Heart left ventricle (tissue), 16 donors: ENCODE measurements at regions not wholly inside any gene's neighbourhood (a gene's known extent, or its start where the extent isn't known, plus 50 kb on each side); places are given as distances from the start of the nearest gene placed in this dataset.

Experiments used
- ATAC-seq, 4 donors: fragments of 200-7000 bp; cut with Tn5 transposase; one replicate each; pipeline ENCODE4 v1.9.1; 2020 to 2022; ENCODE audit warnings: moderate library complexity in 4 of 4, mild to moderate bottlenecking in 3 of 4, moderate number of reproducible peaks in 1 of 4
- DNase-seq, 5 donors: peaks; one replicate each; pipeline ENCODE4 v3.0.0-alpha.2; 2020
- H3K27ac ChIP-seq, 12 donors: fragments of 200-600 bp; sonication (generic) in 4 of 12; one replicate each; pipeline versions ENCODE4 v1.5.0 to v1.8.0; 2016 to 2022; ENCODE audit warnings: mild to moderate bottlenecking in 2 of 12
- H3K27me3 ChIP-seq, 9 donors: fragments of 200-600 bp; sonication (generic) in 2 of 9; one replicate each; pipeline versions ENCODE4 v1.5.1 to v1.8.0; 2016 to 2022; ENCODE audit warnings: mild to moderate bottlenecking in 3 of 9
- H3K36me3 ChIP-seq, 9 donors: fragments of 200-600 bp; sonication (generic) in 2 of 9; one replicate each; pipeline versions ENCODE4 v1.5.0 to v1.8.0; 2018 to 2022; ENCODE audit warnings: mild to moderate bottlenecking in 2 of 9
- H3K4me1 ChIP-seq, 12 donors: fragments of 200-600 bp; sonication (generic) in 4 of 12; one replicate each; pipeline versions ENCODE4 v1.5.0 to v1.8.0; 2016 to 2022; ENCODE audit warnings: mild to moderate bottlenecking in 3 of 12
- H3K4me3 ChIP-seq, 12 donors: fragments of 200-600 bp; sonication (generic) in 4 of 12; one replicate each; pipeline versions ENCODE4 v1.5.0 to v1.8.0; 2017 to 2022; ENCODE audit warnings: mild to moderate bottlenecking in 9 of 12, moderate library complexity in 4 of 12
- H3K9me3 ChIP-seq, 12 donors: fragments of 200-600 bp; sonication (generic) in 4 of 12; one replicate each; pipeline versions ENCODE4 v1.5.0 to v1.8.0; 2016 to 2022; ENCODE audit warnings: mild to moderate bottlenecking in 1 of 12
- POLR2A ChIP-seq, 2 donors: fragments of 450-650 bp; IDR thresholded peaks; one replicate each; pipeline ENCODE4 v1.6.1; 2017; ENCODE audit warnings: antibody characterized with exemption in 2 of 2, mild to moderate bottlenecking in 2 of 2, moderate library complexity in 2 of 2
- WGBS, 4 donors: extraction: QIAGEN DNeasy Blood & Tissue Kit in 2 of 4; methylation state at CpG; one replicate each; pipeline versions ENCODE4 v1.1.5 to v1.1.7; 2013 to 2018; 5-methylcytosine and 5-hydroxymethylcytosine counted together
- intact Hi-C, 10 donors: fragments of 100-400 bp; cut with DNase I; formaldehyde crosslinking; loops; one replicate each; pipeline versions ENCODE4 v1.11.1 to v1.14.2; 2022
- TF ChIP-seq, protein P1 (sequence below), 12 donors: fragments of 200-600 bp; sonication (generic) in 4 of 12; IDR thresholded peaks; one replicate each; pipeline versions ENCODE4 v1.5.0 to v1.8.0; 2018 to 2022; ENCODE audit warnings: antibody characterized with exemption in 12 of 12, mild to moderate bottlenecking in 5 of 12
- donor health status: ischemic (EF 13 %, LVEDD 7.1; RV severe dilation, severe dysfunction).
- donor health status: healthy with polysubstance abuse.
- donor health status: DM: no; HTN: yes; CAD: no.
- donor health status: DM: no; HTN: no; CAD: no.
- donor health status: ischemic (EF 25% LVEDD 6.9; RV normal size, moderate dysfunction).
- donor health status: ischemic (EF 25% LVEDD 5.7; RV mildly dilated, moderate dysfunction).
- donor health status: healthy.
- donor health status: DM: yes; HTN: yes; CAD: no.
- donor health status: ischemic (EF 35%, LVEDD 5.7; RV mildly dilated, moderate dysfunction).
- donor health status: nonischemic (EF 11% LVEDD 7.7; RV severe dilation, severe dysfunction).
- donor health status: DM: yes; HTN: yes; CAD: no.
- donor health status: PGD.
- donor health status: ischemic (EF 29% LVEDD 5.4; RV normal size, mild dysfunction).
- donor health status: nonischemic (EF 23%, LVEDD 6.1; RV moderate dilation, normal function).

DNA sequence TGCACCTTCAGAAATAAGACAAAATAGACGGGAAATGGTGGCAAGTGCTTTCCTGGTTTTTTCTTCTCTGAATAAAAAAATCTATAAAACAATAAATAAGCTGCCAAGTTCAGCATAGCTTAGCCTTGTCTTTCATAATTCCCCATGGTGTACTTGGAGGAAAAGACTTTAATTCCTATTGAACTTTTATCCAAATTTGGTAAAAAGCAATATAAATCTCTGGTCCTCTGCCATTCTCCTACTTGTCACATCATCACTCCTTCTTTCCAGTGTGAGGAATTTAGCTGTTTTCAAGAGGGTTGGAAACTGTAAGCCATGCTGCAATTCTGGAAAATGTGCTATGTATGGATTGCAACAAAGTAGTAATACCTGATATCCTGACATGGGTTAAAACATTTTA, 551.8 kb upstream of the KIF2B start:
- H3K4me3 ChIP-seq, result no peak overlapping the region
- H3K9me3 ChIP-seq, result no peaks in the 10 kb centered on the region
- ATAC-seq, result no peak
- DNase-seq, result no peak
- no peak overlapping the region for H3K27ac ChIP-seq
- H3K36me3 ChIP-seq, result no peaks in the 10 kb centered on the region
- 44 to 61% (median 57%) methylated on average over 1 of the region's 1 CpG for WGBS, 4 donors
- TF ChIP-seq, protein P1, sequence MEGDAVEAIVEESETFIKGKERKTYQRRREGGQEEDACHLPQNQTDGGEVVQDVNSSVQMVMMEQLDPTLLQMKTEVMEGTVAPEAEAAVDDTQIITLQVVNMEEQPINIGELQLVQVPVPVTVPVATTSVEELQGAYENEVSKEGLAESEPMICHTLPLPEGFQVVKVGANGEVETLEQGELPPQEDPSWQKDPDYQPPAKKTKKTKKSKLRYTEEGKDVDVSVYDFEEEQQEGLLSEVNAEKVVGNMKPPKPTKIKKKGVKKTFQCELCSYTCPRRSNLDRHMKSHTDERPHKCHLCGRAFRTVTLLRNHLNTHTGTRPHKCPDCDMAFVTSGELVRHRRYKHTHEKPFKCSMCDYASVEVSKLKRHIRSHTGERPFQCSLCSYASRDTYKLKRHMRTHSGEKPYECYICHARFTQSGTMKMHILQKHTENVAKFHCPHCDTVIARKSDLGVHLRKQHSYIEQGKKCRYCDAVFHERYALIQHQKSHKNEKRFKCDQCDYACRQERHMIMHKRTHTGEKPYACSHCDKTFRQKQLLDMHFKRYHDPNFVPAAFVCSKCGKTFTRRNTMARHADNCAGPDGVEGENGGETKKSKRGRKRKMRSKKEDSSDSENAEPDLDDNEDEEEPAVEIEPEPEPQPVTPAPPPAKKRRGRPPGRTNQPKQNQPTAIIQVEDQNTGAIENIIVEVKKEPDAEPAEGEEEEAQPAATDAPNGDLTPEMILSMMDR (IDR thresholded peaks at IDR 0.05), result no peak
- TF ChIP-seq POLR2A (IDR thresholded peaks at IDR 0.05), result no peak
- H3K4me1 ChIP-seq, result no peaks in the 10 kb centered on the region
- no peaks in the 10 kb centered on the region for H3K27me3 ChIP-seq
- intact Hi-C loops, result no loop called here

DNA sequence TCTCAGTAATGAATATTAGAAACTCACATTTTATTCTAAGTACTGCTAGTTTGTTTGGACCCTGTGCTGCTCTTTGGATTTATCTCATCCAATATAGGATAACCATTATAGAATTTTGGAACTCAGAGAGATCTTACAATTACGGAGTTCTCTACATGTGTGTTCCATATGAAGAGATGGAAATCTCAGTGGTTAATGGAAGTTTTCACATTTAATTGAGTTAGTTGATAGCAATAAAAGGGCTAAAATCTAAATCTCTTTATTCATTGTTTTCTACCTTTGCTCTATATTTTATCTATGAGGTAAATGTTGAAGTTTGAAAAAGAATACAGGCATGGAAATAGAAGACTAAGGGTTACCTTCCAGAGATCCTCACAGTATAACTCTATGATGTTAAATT, 558.0 kb upstream of the KIF2B start:
- no peak overlapping the region for H3K27ac ChIP-seq
- no peaks in the 10 kb centered on the region for H3K27me3 ChIP-seq
- DNase-seq (no peak), ATAC-seq (no peak)
- TF ChIP-seq POLR2A (IDR thresholded peaks at IDR 0.05), result no peak
- TF ChIP-seq, protein P1 (IDR thresholded peaks at IDR 0.05), result no peak
- no peaks in the 10 kb centered on the region for H3K9me3 ChIP-seq
- H3K4me3 ChIP-seq, result no peak overlapping the region
- no peaks in the 10 kb centered on the region for H3K36me3 ChIP-seq
- no peaks in the 10 kb centered on the region for H3K4me1 ChIP-seq
- intact Hi-C loops, result no loop called here
- WGBS, 4 donors, result 92 to 100% (median 97%) methylated on average over 1 of the region's 1 CpG

DNA sequence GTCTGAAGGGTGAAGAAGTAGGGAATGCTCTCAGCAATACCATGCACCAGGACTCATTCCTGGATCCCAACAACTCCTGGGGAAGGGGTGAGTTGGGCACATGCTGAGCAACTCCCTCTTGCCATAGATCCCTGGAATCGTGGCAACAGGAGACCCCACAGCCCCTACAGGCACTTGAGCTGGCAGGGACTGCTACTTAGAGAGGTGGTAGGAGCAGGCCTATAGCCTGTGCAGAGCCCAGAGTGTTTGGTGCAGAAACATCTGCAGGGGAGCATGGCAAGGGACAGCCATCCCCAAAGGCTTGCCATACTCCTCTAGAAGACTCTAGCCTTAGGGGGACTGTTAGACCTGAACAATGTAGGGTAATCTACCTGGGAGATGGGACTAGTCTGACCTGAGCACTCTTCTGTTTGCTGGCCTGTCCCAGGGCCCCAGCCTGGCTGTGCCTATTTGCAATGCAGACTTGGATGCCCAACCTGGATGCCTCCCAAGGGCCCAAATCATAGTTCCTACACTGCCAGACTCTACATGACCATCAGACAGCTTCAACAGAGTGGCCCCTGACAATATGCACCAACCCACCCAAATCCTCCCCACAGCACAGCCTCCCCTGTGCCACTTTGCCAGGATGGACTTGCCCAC, 568.6 kb upstream of the KIF2B start:
- TF ChIP-seq, protein P1 (IDR thresholded peaks at IDR 0.05), result no peak
- TF ChIP-seq POLR2A (IDR thresholded peaks at IDR 0.05), result no peak
- WGBS, 4 donors, result 18 to 33% (median 30%) methylated on average over 1 of the region's 1 CpG; no CpG with 5 or more reads in 1 of the 4 donors
- intact Hi-C loops, result no loop called here
- H3K4me3 ChIP-seq, result no peak overlapping the region
- peaks cover 0 to 12% (median 0%) of the 10 kb centered on the region in 12 donors for H3K9me3 ChIP-seq
- H3K4me1 ChIP-seq, result no peaks in the 10 kb centered on the region
- DNase-seq (no peak), ATAC-seq (no peak)
- H3K27me3 ChIP-seq, result no peaks in the 10 kb centered on the region
- H3K27ac ChIP-seq, result no peak overlapping the region
- H3K36me3 ChIP-seq, result no peaks in the 10 kb centered on the region

DNA sequence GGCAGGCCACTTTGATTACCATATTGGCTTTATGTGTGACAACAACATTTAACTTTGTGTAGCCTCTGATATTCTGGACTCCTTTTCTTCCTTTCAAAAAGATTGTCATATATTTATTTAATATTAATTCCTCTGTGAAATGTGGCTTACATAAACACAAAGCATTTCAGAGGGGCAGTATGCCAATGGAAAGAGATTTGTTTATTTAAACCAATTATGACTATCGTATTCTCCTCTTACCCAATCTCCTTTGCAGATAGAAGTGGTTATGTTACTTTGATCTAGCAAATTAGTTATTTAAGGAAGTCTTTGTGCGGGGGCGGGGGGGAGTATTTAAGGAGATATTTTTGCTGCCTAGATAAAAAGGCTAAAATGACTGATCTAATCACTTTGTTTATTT, 573.7 kb upstream of the KIF2B start:
- intact Hi-C loops, result no loop called here
- TF ChIP-seq, protein P1 (IDR thresholded peaks at IDR 0.05), result no peak
- no peak for TF ChIP-seq POLR2A (IDR thresholded peaks at IDR 0.05)
- H3K27me3 ChIP-seq, result no peaks in the 10 kb centered on the region
- 25 to 43% (median 35%) methylated on average over 3 of the region's 3 CpGs for WGBS, 4 donors
- no peak overlapping the region for H3K27ac ChIP-seq
- no peaks in the 10 kb centered on the region for H3K36me3 ChIP-seq
- no peak overlapping the region for H3K4me3 ChIP-seq
- H3K4me1 ChIP-seq, result no peaks in the 10 kb centered on the region
- DNase-seq (no peak), ATAC-seq (no peak)
- no peaks in the 10 kb centered on the region for H3K9me3 ChIP-seq
